Osteoblast (primary cell): ENCODE measurements at regions not wholly inside any gene's neighbourhood (a gene's known extent, or its start where the extent isn't known, plus 50 kb on each side); places are given as distances from the start of the nearest gene placed in this dataset.

Source experiments
- DNase-seq: peaks from one replicate; pipeline ENCODE4 v3.0.0; 2011; ENCODE audit warnings: low spot score, mixed read lengths; ENCODE audit not compliant: insufficient read length; ENCODE audit errors: missing footprints
- H2AFZ ChIP-seq: 2 replicates; pipeline ENCODE4 v1.6.0; 2011; ENCODE audit warnings: mild to moderate bottlenecking, low read length
- H3K27ac ChIP-seq: 2 replicates; pipeline ENCODE4 v1.5.1; 2011; ENCODE audit warnings: mild to moderate bottlenecking, low read depth, low read length, moderate library complexity
- H3K27me3 ChIP-seq: 2 replicates; pipeline ENCODE4 v1.6.0; 2012; ENCODE audit warnings: mild to moderate bottlenecking, control low read depth, inconsistent platforms, low read length, moderate library complexity; ENCODE audit not compliant: insufficient read depth
- H3K36me3 ChIP-seq: 2 replicates; pipeline ENCODE4 v1.5.1; 2011; ENCODE audit warnings: mild to moderate bottlenecking, low read length, control low read depth, moderate library complexity; ENCODE audit not compliant: insufficient read depth
- H3K4me1 ChIP-seq: 2 replicates; pipeline ENCODE4 v1.5.1; 2011; ENCODE audit warnings: mild to moderate bottlenecking, low read length, control low read depth, moderate library complexity; ENCODE audit not compliant: insufficient read depth
- H3K4me2 ChIP-seq: 2 replicates; pipeline ENCODE4 v1.6.0; 2011; ENCODE audit warnings: mild to moderate bottlenecking, low read length; ENCODE audit not compliant: insufficient read depth
- H3K4me3 ChIP-seq: fragments of 200-600 bp; sonication (generic); 3 replicates; pipeline ENCODE4 v1.5.1; 2012; ENCODE audit warnings: mild to moderate bottlenecking, low read length, inconsistent platforms; ENCODE audit not compliant: insufficient read depth
- H3K79me2 ChIP-seq: 2 replicates; pipeline ENCODE4 v1.6.0; 2012; ENCODE audit warnings: mild to moderate bottlenecking, low read length, control low read depth, inconsistent platforms; ENCODE audit not compliant: insufficient read depth
- H3K9me3 ChIP-seq: 2 replicates; pipeline ENCODE4 v1.5.1; 2011; ENCODE audit warnings: low read depth, low read length, control low read depth
- H4K20me1 ChIP-seq: 2 replicates; pipeline ENCODE4 v1.6.0; 2012; ENCODE audit warnings: mild to moderate bottlenecking, low read length, control low read depth; ENCODE audit not compliant: insufficient read depth
- TF ChIP-seq, protein P1 (sequence below): IDR thresholded peaks from 2 replicates; pipeline ENCODE4 v1.5.1; 2011; ENCODE audit warnings: mild to moderate bottlenecking, low read depth, low read length, moderate library complexity; ENCODE audit errors: extremely low read depth

DNA sequence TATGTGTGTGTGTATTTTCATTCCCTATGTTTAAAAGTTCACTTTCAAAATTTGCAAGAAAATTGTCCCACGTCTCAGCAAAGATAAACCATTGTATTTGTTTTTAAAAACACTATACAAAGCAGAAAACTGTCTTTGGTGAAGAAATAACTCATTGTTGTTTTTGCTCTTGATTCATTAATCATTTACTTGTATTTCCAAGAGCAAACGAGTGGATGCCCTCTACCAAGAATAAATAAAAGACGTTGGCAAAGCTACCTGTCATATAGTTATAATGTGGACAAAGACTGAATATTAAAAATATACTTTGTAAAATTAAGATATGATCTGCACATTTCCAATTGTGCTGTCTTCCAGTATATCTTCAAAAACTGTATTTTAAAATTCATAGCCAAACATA lies 210.9 kb upstream of the NDST3 start:
- Histone ChIP-seq H3K27me3 (no peaks in the 10 kb centered on the region), H3K9me3 (no peaks in the 10 kb centered on the region), H3K79me2 (no peaks in the 10 kb centered on the region), H3K4me1 (no peaks in the 10 kb centered on the region), H3K4me3 (no peak overlapping the region), H3K4me2 (no peak overlapping the region), H4K20me1 (no peaks in the 10 kb centered on the region), H3K27ac (no peak overlapping the region), H3K36me3 (no peaks in the 10 kb centered on the region), H2AFZ (no peak overlapping the region)
- no peak for DNase-seq
- TF ChIP-seq, protein P1, sequence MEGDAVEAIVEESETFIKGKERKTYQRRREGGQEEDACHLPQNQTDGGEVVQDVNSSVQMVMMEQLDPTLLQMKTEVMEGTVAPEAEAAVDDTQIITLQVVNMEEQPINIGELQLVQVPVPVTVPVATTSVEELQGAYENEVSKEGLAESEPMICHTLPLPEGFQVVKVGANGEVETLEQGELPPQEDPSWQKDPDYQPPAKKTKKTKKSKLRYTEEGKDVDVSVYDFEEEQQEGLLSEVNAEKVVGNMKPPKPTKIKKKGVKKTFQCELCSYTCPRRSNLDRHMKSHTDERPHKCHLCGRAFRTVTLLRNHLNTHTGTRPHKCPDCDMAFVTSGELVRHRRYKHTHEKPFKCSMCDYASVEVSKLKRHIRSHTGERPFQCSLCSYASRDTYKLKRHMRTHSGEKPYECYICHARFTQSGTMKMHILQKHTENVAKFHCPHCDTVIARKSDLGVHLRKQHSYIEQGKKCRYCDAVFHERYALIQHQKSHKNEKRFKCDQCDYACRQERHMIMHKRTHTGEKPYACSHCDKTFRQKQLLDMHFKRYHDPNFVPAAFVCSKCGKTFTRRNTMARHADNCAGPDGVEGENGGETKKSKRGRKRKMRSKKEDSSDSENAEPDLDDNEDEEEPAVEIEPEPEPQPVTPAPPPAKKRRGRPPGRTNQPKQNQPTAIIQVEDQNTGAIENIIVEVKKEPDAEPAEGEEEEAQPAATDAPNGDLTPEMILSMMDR = no peak

DNA sequence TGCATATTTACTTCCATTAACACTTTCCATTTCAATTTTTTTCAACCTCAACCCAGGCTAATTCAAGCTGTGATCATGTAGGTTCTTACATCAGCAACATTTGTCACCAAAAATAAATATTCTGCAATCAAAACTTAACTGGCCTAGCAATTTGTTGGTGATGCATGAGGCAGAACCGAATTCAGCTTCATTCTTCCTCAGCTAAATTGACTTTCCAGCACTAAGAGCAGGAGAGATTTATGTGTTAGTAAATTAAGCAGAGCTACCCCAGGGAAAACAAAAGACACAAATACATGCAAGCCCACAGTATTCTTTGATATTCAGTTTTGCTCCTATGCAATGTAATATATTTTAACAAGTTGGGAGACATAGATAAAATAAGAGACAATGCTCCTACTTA lies 208.7 kb upstream of the NDST3 start:
- H3K4me1 ChIP-seq = no peaks in the 10 kb centered on the region
- H3K9me3 ChIP-seq = no peaks in the 10 kb centered on the region
- H2AFZ ChIP-seq = no peak overlapping the region
- no peaks in the 10 kb centered on the region for H3K36me3 ChIP-seq
- DNase-seq = peak; percentile 14
- H3K27ac ChIP-seq = no peak overlapping the region
- no peak overlapping the region for H3K4me2 ChIP-seq
- H3K27me3 ChIP-seq = no peaks in the 10 kb centered on the region
- no peaks in the 10 kb centered on the region for H3K79me2 ChIP-seq
- no peak overlapping the region for H3K4me3 ChIP-seq
- H4K20me1 ChIP-seq = no peaks in the 10 kb centered on the region
- TF ChIP-seq, protein P1 = no peak

DNA sequence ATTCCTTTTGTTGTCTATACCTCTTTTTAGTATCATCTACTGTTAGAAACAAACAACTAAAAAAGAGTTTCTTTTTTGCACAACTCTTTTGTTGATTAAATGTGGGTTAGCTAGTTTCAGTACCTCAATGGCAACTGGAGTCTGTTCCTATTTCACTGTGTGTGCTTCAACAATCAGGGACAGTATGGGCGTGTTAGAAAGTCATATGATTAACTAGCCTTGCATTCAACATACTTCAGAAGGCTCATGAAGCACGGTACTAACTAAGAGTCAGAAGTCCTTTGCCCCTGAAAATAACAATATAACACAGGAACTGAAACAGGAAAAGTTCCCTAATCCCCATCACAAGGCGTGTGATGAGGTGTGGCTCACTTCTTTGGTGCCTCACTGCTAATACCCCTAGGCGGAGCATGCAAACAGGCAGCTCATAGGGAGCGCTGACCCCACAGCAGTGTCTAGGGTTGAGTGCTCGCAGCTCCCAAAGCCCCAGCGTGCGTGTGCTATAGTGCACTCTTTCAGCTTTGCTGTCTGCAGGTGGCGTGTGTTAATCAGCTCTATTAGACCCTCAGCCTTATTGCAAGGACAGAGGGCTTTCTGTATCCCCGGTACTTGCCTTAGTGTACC lies 203.1 kb upstream of the NDST3 start:
- Histone ChIP-seq H3K36me3 (no peaks in the 10 kb centered on the region), H3K9me3 (no peaks in the 10 kb centered on the region), H3K4me1 (no peaks in the 10 kb centered on the region), H3K27me3 (no peaks in the 10 kb centered on the region), H3K27ac (no peak overlapping the region), H3K4me3 (no peak overlapping the region), H3K79me2 (no peaks in the 10 kb centered on the region), H3K4me2 (no peak overlapping the region), H2AFZ (no peak overlapping the region), H4K20me1 (no peaks in the 10 kb centered on the region)
- DNase-seq = peak; percentile 15
- TF ChIP-seq, protein P1 = no peak

DNA sequence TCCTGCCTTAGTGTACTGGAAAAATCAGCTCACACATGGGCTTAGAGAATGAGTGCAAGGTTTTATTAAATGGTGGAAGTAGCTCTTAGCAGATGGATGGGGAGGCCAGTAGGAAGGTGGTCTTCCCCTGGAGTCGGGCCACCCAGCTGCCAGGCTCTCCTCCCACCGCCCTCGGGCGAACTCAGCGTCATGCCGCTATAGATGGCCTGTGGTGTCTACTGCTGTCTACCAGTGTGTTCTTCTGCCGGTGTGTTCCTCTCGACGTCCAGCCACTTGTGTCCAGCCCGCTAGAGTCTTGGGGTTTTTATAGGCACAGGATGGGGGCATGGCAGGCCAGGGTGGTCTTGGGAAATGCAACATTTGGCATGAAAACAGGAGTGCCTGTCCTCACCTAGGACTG lies 198.7 kb upstream of the NDST3 start:
- Histone ChIP-seq H3K79me2 (no peaks in the 10 kb centered on the region), H3K27ac (no peak overlapping the region), H2AFZ (no peak overlapping the region), H3K36me3 (no peaks in the 10 kb centered on the region), H4K20me1 (no peaks in the 10 kb centered on the region), H3K9me3 (no peaks in the 10 kb centered on the region), H3K4me3 (no peak overlapping the region), H3K4me1 (no peaks in the 10 kb centered on the region), H3K27me3 (no peaks in the 10 kb centered on the region), H3K4me2 (no peak overlapping the region)
- TF ChIP-seq, protein P1 = no peak
- DNase-seq = no peak
